ENCODE measurements at regions not wholly inside any gene's neighbourhood (a gene's known extent, or its start where the extent isn't known, plus 50 kb on each side); places are given as distances from the start of the nearest gene placed in this dataset.

DNA sequence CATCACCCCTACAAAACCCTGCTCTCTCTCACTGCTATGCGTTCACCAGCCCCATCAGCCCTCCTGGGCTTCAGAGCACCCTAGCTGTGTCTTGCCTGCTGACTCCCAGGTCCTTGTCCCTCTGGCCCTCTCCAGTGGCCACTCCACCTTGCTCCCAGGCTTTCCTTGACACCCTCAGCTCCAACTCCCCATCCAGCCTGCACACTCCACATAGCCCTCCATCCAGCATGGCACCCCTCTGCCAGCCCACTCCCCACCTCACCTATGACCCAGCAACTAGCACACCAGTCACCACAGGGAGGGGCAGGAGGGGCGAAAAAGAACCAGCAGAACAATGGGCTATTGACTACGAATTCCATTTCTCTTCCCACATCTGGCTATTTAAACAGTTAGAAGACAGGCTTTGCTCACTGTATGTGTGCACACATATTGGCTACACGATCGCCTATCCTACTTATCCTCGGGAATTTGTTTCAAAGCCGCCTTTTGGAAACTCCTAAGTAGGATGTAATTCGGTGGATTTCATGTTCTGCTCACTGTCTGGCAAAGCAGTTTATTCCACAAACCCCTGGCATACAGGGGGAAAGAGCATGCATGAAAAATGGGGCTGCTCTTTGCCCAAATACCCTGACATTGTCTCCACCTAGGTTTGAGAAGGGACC lies 195.3 kb downstream of the SMAD2 start:
- ChIA-PET CTCF (no interaction called here), POLR2A (no interaction called here)
- no peaks in the 10 kb centered on the region for H3K9me3 Mint-ChIP-seq (ENCODE audit: unreplicated experiment)
- BruUV-seq (replicated peaks) = no TSS peak
- no peaks in the 10 kb centered on the region for H3K4me1 ChIP-seq
- H3K4me3 Mint-ChIP-seq (ENCODE audit: unreplicated experiment) = no peak overlapping the region
- no peaks in the 10 kb centered on the region for H3K36me3 ChIP-seq (ENCODE audit: control insufficient read depth, insufficient read depth, low read length)
- H3K27ac Mint-ChIP-seq (ENCODE audit: unreplicated experiment) = no peak overlapping the region
- H3K36me3 Mint-ChIP-seq (ENCODE audit: insufficient read depth, unreplicated experiment) = no peaks in the 10 kb centered on the region
- TF ChIP-seq, protein P1, sequence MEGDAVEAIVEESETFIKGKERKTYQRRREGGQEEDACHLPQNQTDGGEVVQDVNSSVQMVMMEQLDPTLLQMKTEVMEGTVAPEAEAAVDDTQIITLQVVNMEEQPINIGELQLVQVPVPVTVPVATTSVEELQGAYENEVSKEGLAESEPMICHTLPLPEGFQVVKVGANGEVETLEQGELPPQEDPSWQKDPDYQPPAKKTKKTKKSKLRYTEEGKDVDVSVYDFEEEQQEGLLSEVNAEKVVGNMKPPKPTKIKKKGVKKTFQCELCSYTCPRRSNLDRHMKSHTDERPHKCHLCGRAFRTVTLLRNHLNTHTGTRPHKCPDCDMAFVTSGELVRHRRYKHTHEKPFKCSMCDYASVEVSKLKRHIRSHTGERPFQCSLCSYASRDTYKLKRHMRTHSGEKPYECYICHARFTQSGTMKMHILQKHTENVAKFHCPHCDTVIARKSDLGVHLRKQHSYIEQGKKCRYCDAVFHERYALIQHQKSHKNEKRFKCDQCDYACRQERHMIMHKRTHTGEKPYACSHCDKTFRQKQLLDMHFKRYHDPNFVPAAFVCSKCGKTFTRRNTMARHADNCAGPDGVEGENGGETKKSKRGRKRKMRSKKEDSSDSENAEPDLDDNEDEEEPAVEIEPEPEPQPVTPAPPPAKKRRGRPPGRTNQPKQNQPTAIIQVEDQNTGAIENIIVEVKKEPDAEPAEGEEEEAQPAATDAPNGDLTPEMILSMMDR (IDR thresholded peaks at IDR 0.05; ENCODE audit: insufficient read depth in 1 of 2, low read depth in 1 of 2, low read length in 1 of 2, severe bottlenecking in 1 of 2, unreplicated experiment in 1 of 2) = no peak
- H3K9me3 ChIP-seq = no peaks in the 10 kb centered on the region
- no peak overlapping the region for H3K4me3 ChIP-seq (ENCODE audit: low read depth, low read length)
- peaks cover 12% of the 10 kb centered on the region for H3K27me3 Mint-ChIP-seq (ENCODE audit: insufficient read depth, unreplicated experiment)
- intact Hi-C loops (cut with micrococcal nuclease; ENCODE audit: unreplicated experiment) = no loop called here
- no peak for DNase-seq
- H3K27me3 ChIP-seq (replicated peaks; ENCODE audit: control insufficient read depth, insufficient read depth, low read length) = no peaks in the 10 kb centered on the region; the same call in 1 of the 2 replicates
- no peaks in the 10 kb centered on the region for H3K4me1 Mint-ChIP-seq (ENCODE audit: low read depth, unreplicated experiment)

DNA sequence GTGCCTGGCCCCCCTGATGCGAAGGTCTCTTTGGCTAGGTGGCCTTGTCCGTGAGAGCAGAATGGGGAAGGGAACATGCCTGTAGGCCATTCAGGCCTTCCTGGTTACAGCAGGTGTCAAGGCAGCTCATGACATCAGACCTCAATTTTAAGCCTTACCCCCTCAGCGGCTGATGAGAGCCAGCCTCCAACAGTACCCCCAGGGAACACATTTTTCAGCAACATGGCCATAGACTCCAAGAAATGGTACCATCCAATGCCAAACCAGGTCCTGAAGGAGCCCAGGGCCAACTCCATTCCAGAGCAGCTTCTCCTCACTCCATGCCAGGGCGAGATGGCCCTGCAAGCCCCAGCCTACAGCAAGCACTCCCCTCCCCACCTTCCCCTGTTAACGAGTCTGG lies 199.2 kb downstream of the SMAD2 start:
- Histone ChIP-seq H3K4me3 (ENCODE audit: low read depth, low read length) (no peak overlapping the region), H3K36me3 (ENCODE audit: control insufficient read depth, insufficient read depth, low read length) (no peaks in the 10 kb centered on the region), H3K4me1 (no peaks in the 10 kb centered on the region), H3K9me3 (no peaks in the 10 kb centered on the region), H3K27me3 (replicated peaks; ENCODE audit: control insufficient read depth, insufficient read depth, low read length) (no peaks in the 10 kb centered on the region)
- no peak for DNase-seq
- ChIA-PET POLR2A (no interaction called here), CTCF (no interaction called here)
- TF ChIP-seq, protein P1 (IDR thresholded peaks at IDR 0.05; ENCODE audit: insufficient read depth in 1 of 2, low read depth in 1 of 2, low read length in 1 of 2, severe bottlenecking in 1 of 2, unreplicated experiment in 1 of 2) = no peak
- Mint-ChIP-seq H3K36me3 (ENCODE audit: insufficient read depth, unreplicated experiment) (no peaks in the 10 kb centered on the region), H3K4me1 (ENCODE audit: low read depth, unreplicated experiment) (no peaks in the 10 kb centered on the region), H3K4me3 (ENCODE audit: unreplicated experiment) (no peak overlapping the region), H3K27me3 (ENCODE audit: insufficient read depth, unreplicated experiment) (peaks cover 4% of the 10 kb centered on the region), H3K9me3 (ENCODE audit: unreplicated experiment) (no peaks in the 10 kb centered on the region), H3K27ac (ENCODE audit: unreplicated experiment) (no peak overlapping the region)
- intact Hi-C loops (cut with micrococcal nuclease; ENCODE audit: unreplicated experiment) = no loop called here
- BruUV-seq (replicated peaks) = no TSS peak

DNA sequence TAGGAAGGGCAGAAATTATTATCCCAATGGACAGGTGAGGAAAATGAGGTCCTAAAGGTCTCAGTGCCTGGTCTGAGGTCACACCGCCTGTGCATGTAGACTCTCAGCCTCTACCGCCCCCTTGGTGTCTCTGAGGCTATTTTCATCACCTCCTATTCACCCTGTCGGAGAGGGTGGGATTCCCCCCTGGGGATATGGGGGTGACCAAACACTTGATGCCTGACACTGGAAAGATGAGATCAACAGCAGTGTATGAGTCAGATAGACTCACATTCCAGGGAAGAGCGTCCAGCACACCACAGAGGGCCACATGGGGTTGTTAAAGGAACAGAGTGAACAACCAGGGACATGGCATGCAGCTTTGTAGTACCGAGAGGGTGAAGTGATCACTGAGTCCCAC lies 199.7 kb downstream of the SMAD2 start:
- Mint-ChIP-seq H3K4me1 (ENCODE audit: low read depth, unreplicated experiment) (no peaks in the 10 kb centered on the region), H3K27me3 (ENCODE audit: insufficient read depth, unreplicated experiment) (peaks cover 4% of the 10 kb centered on the region)
- intact Hi-C loops (cut with micrococcal nuclease; ENCODE audit: unreplicated experiment) = no loop called here

More for the DNA sequence above, 199.7 kb downstream of the SMAD2 start:
- H3K36me3 Mint-ChIP-seq (ENCODE audit: insufficient read depth, unreplicated experiment) = no peaks in the 10 kb centered on the region
- TF ChIP-seq, protein P1 (IDR thresholded peaks at IDR 0.05; ENCODE audit: insufficient read depth in 1 of 2, low read depth in 1 of 2, low read length in 1 of 2, severe bottlenecking in 1 of 2, unreplicated experiment in 1 of 2) = no peak
- H3K27ac Mint-ChIP-seq (ENCODE audit: unreplicated experiment) = no peak overlapping the region
- Histone ChIP-seq H3K4me3 (ENCODE audit: low read depth, low read length) (no peak overlapping the region), H3K9me3 (no peaks in the 10 kb centered on the region), H3K27me3 (replicated peaks; ENCODE audit: control insufficient read depth, insufficient read depth, low read length) (no peaks in the 10 kb centered on the region), H3K36me3 (ENCODE audit: control insufficient read depth, insufficient read depth, low read length) (no peaks in the 10 kb centered on the region), H3K4me1 (no peaks in the 10 kb centered on the region)
- ChIA-PET CTCF (no interaction called here), POLR2A (no interaction called here)
- H3K4me3 Mint-ChIP-seq (ENCODE audit: unreplicated experiment) = no peak overlapping the region
- no peak for DNase-seq
- no peaks in the 10 kb centered on the region for H3K9me3 Mint-ChIP-seq (ENCODE audit: unreplicated experiment)
- no TSS peak for BruUV-seq (replicated peaks)

Measured in Caco-2 (cell line).